Activated T-helper 17 cell treated with anti-CD3 and anti-CD28 coated beads, Interleukin-2, amount 50 U/mL, for 72 hours (primary cell): ENCODE measurements at regions not wholly inside any gene's neighbourhood (a gene's known extent, or its start where the extent isn't known, plus 50 kb on each side); places are given as distances from the start of the nearest gene placed in this dataset.
A peak's percentile ranks its signal among the peaks of the same experiment; 100 is the strongest.
"Not testable (repeated sequence)": the region's sequence is repeated elsewhere in the genome, so short reads cannot be mapped to it uniquely, and the experiment has no call there.

ENCODE experiments used
- ATAC-seq: fragments of 150-1000 bp; cut with Tn5 transposase; replicated peaks from 2 replicates; pipeline ENCODE4 v1.10.0; 2021; ENCODE audit warnings: mild to moderate bottlenecking, moderate library complexity
- H3K27ac Mint-ChIP-seq: one replicate; pipeline ENCODE4 v1.8.0; 2022; ENCODE audit warnings: mixed read lengths
- H3K27me3 Mint-ChIP-seq: one replicate; pipeline ENCODE4 v1.8.0; 2022; ENCODE audit warnings: mixed read lengths
- H3K36me3 Mint-ChIP-seq: one replicate; pipeline ENCODE4 v1.8.0; 2022; ENCODE audit warnings: low read depth, mild to moderate bottlenecking, mixed read lengths
- H3K4me1 Mint-ChIP-seq: one replicate; pipeline ENCODE4 v1.8.0; 2022; ENCODE audit warnings: mixed read lengths
- H3K4me3 Mint-ChIP-seq: one replicate; pipeline ENCODE4 v1.8.0; 2022; ENCODE audit warnings: mild to moderate bottlenecking, mixed read lengths
- H3K9me3 Mint-ChIP-seq: one replicate; pipeline ENCODE4 v1.8.0; 2022; ENCODE audit warnings: mixed read lengths

DNA sequence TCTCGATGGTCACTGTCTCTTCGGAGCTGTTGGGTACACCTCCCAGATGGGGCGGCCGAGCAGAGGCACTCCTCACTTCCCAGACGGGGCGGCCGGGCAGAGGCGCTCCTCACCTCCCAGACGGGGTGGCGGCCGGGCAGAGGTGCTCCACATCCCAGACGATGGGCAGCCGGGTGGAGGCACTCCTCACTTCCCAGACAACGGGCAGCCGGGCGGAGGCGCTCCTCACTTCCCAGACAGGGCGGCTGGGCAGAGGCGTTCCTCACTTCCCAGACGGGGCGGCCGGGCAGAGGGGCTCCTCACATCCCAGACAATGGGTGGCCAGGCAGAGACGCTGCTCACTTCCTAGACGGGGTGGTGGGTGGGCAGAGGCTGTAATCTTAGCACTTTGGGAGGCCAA is 112.6 kb upstream of the EGR2 start:
- H3K4me3 Mint-ChIP-seq, ATAC-seq, H3K4me1 Mint-ChIP-seq, H3K36me3 Mint-ChIP-seq, H3K9me3 Mint-ChIP-seq, H3K27ac Mint-ChIP-seq: not testable (repeated sequence)
- peaks cover 13% of the 10 kb centered on the region for H3K27me3 Mint-ChIP-seq

DNA sequence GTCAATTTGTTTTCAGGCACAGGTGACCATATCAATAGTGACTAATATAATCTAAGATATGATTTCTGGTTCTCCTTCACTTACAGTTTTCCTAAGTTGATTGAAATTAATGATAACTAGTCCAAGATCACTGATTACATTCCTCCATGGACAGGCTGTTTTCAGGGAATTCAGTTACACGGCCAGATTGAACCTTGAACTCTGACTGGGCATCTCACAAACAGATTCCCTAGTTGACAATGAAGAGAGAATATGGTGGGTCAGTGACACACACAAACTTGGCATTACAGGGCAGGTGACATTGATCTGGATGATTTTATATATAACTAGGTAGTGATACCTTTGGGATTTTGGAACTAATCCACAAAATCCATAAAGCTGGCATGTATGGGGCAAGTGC is 110.2 kb upstream of the EGR2 start:
- ATAC-seq = no peak
- Mint-ChIP-seq H3K36me3 (no peaks in the 10 kb centered on the region), H3K4me1 (no peaks in the 10 kb centered on the region), H3K27me3 (peaks cover 14% of the 10 kb centered on the region), H3K27ac (no peak overlapping the region), H3K4me3 (no peak overlapping the region), H3K9me3 (no peaks in the 10 kb centered on the region)

DNA sequence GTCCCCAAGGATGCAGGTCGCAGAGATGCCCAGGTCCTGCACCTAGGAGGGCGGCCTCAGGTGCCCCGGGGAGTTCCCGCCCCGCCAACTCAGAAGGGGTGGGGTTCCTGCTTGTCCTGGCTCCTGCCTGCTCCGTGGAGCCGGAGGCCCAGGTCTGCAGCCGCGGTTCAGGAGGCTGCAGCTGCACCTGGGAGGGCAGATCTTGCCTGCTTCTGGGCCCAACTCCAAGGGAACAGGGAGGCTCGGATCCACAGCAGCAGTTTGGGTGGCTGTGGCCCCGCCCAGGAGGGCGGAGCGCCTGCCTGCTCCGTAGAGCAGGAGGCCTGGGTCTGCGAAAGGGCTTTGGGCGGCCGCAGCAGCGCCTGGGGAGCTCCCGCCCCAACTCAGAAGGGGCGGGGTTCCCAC is 108.2 kb upstream of the EGR2 start:
- Mint-ChIP-seq H3K27ac (no peak overlapping the region), H3K36me3 (no peaks in the 10 kb centered on the region), H3K4me1 (no peaks in the 10 kb centered on the region), H3K27me3 (peaks cover 18% of the 10 kb centered on the region), H3K9me3 (no peaks in the 10 kb centered on the region), H3K4me3 (no peak overlapping the region)
- no peak for ATAC-seq

DNA sequence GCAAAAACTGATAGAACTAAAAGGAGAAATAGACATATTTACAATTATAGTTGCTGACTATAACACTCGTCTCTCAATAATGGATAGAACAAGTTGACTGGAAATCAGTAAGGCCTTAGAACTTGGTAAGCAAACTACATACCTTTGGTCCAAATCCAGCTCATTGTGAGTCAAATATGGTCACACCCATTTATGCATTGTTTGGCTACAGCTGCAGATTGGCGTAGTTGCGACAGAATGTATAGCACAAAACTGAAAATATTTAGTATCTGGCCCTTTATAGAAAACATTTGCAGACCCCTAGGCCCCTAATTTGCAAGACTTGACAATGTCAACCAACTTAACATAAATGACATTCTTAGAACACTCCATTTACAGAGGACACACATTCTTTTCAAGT is 103.6 kb upstream of the EGR2 start:
- no peak for ATAC-seq
- no peaks in the 10 kb centered on the region for H3K36me3 Mint-ChIP-seq
- H3K9me3 Mint-ChIP-seq = no peaks in the 10 kb centered on the region
- no peak overlapping the region for H3K4me3 Mint-ChIP-seq
- H3K27me3 Mint-ChIP-seq = peaks cover 18% of the 10 kb centered on the region
- peaks cover 5% of the 10 kb centered on the region for H3K4me1 Mint-ChIP-seq
- no peak overlapping the region for H3K27ac Mint-ChIP-seq

DNA sequence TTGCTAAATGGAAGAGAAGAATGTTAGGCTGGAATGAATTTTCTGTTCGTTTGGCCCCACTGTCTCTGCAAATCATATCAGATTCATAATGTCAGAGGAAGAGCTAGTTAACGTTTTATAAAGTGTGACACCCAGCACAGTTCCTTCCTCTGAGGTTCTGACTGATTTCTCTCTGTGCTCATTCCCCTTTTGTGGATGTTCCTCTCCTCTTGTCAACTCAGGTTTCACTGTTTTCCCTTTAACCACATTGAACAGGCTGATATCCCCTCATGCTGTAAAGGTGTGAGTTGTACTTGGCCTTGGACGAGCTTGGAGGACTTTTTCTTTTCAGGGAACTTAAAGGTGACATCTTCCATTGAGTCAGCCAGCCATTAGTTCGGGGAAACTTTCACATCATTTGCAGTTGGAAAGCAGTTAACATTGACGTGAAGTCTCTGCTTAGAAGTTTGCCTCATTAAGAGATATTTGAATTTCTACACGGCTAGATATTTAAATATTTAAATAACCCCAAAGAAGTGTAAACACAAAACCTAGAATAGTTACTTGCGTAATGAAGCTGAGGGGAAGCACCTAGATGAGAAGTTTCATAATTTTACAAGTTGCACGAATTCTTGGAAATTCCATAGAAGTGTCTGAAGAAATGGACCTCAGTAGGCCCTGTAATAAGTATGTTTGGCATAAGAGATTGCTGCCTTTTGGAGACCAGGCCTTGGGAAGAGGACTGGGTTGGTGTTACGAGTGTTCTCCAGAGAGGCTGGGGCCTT is 101.5 kb upstream of the EGR2 start:
- Mint-ChIP-seq H3K4me3 (peak overlapping the region; percentile 8), H3K4me1 (peaks cover 5% of the 10 kb centered on the region), H3K9me3 (no peaks in the 10 kb centered on the region), H3K27ac (no peak overlapping the region), H3K36me3 (no peaks in the 10 kb centered on the region), H3K27me3 (peaks cover 29% of the 10 kb centered on the region)
- peak; percentile 79 for ATAC-seq

DNA sequence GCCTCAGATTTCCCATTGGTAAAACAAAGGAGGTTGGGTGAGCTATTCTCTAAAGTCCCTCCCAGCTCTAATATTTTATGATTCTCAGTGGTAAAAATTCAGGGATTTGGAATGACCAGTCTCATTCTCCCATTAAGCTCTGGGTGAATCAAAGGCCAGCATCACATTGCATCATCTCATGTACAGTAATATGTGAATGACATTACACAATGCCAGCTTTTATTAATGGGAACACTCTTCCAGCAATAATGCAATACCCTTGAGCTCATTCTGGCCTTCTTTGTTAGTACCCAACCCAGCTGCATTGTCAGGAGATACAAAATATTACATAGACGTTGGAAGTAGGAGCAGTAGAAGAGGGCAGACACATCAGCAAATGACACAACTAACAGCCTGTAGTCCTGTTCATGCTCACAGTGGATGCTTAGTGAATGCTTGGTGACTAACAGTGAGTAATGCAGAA is 100.0 kb upstream of the EGR2 start:
- H3K36me3 Mint-ChIP-seq = no peaks in the 10 kb centered on the region
- no peak overlapping the region for H3K4me3 Mint-ChIP-seq
- no peak overlapping the region for H3K27ac Mint-ChIP-seq
- H3K4me1 Mint-ChIP-seq = peaks cover 5% of the 10 kb centered on the region
- H3K9me3 Mint-ChIP-seq = no peaks in the 10 kb centered on the region
- H3K27me3 Mint-ChIP-seq = peaks cover 27% of the 10 kb centered on the region
- ATAC-seq = peak; percentile 24

DNA sequence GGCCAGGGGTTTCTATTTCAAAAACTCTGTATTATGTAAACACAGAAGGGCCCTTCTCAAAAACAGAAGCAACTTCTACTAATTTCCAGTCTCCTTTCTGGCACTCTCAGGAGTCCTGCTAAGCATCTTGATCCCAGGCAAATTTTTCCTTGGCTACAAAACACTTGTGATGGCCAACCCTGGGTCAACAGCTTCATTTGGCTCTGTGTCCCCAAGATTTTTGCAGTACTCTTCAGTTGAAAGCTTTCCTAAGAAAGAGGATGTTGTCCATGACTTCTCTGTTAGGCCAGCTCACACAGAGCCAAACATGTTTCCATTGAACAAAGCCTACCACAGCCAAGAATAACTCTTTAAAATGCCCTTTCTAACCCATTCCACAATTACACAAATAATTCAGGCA is 99.0 kb upstream of the EGR2 start:
- no peak overlapping the region for H3K4me3 Mint-ChIP-seq

DNA sequence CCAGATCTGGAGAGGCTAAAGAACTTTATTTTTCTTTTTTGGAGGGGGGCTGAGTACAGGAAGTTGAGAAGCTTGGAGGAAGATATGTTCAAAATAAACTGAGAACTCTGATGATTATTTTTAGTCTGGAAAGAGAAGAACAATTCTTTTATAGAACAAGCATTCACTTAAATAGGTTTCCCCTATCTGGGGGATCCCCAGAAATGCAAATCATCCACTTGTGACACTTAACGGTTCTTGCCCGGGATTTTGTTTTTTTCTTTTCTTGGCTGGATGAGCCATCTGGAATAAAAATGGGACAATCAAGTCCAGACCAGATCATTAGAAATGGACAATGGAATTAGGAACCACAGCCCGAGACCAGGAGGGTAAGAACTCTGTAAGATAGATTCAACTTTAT is 95.9 kb upstream of the EGR2 start:
- Mint-ChIP-seq H3K4me1 (no peaks in the 10 kb centered on the region), H3K27ac (no peak overlapping the region), H3K36me3 (no peaks in the 10 kb centered on the region), H3K9me3 (no peaks in the 10 kb centered on the region), H3K4me3 (no peak overlapping the region), H3K27me3 (peaks cover 20% of the 10 kb centered on the region)
- no peak for ATAC-seq

More for the DNA sequence above, 99.0 kb upstream of the EGR2 start:
- peaks cover 5% of the 10 kb centered on the region for H3K4me1 Mint-ChIP-seq
- H3K36me3 Mint-ChIP-seq = no peaks in the 10 kb centered on the region
- H3K27me3 Mint-ChIP-seq = peaks cover 27% of the 10 kb centered on the region
- no peak for ATAC-seq
- no peak overlapping the region for H3K27ac Mint-ChIP-seq
- H3K9me3 Mint-ChIP-seq = no peaks in the 10 kb centered on the region

DNA sequence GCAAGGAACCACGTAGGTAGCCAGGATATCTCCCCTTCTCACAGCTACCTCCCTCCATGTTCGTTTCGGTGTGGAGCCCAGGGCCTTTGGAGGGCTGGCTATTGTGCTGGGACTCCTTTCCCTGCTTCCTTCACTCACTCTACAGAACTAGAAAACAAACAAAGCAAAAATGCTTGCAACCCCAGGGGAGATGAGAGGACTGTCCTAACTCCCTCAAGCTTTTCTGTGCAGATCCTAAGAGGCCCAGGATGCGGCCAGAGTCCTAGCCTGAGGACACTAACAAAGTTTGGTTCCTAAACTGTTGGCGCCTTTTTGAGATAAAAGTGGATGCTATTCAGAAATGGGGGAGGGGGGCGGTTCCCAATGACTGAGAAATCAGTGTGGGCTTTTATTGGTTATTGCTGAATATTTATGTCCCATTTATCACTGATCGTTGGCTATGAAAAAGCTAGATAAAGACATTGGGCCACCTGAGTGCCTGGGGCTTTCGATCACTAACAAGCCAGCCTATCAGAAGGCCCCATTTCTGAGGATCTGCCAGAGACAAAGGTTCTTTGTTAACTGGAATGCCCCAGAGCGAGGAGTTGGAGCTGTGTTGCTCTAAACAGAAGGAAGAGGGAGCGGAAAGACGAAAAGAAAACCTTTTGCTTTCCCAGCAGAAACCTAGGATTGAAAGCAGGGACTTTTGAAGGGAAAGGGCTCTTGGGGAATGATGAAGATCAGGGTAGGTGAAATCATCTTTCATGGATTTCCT is 95.2 kb upstream of the EGR2 start:
- ATAC-seq = no peak
- Mint-ChIP-seq H3K9me3 (no peaks in the 10 kb centered on the region), H3K27me3 (peaks cover 16% of the 10 kb centered on the region), H3K4me3 (no peak overlapping the region), H3K27ac (no peak overlapping the region), H3K4me1 (no peaks in the 10 kb centered on the region), H3K36me3 (no peaks in the 10 kb centered on the region)

DNA sequence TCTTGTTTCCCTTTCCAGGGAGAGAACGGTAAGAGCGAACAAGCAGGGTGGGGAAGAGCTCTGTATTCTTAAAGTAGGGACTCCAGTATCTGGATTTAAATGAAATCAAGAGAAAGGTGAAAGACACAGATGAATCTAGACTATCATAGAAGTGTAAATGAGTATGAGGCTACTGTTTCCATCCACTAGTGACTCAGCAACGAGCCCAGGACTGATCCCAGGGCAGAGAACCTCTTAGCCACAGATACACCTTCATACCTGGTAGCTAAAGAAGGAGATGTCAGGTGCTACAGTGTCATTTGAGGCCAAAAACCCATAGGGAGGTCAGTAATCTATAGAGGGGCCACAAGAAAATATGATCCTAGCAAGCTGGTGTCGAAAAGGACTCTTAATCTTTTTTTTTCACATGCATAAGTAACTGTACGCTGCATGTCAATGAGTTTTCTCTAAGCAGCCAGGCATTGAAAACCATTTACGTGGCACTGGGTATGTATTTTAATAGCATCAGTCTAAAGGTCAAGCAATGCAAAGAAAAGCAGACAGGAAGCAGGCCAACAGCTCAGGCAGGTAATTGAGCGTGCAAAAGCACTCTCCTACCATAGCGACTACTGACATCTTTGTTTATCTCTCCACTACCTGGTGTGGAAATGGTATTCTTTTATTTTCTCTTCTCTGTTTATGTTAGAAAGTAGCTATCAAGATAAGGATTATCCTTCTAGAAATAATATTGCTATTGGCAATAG is 91.5 kb upstream of the EGR2 start:
- no peaks in the 10 kb centered on the region for H3K36me3 Mint-ChIP-seq
- H3K9me3 Mint-ChIP-seq = peaks cover 6% of the 10 kb centered on the region

DNA sequence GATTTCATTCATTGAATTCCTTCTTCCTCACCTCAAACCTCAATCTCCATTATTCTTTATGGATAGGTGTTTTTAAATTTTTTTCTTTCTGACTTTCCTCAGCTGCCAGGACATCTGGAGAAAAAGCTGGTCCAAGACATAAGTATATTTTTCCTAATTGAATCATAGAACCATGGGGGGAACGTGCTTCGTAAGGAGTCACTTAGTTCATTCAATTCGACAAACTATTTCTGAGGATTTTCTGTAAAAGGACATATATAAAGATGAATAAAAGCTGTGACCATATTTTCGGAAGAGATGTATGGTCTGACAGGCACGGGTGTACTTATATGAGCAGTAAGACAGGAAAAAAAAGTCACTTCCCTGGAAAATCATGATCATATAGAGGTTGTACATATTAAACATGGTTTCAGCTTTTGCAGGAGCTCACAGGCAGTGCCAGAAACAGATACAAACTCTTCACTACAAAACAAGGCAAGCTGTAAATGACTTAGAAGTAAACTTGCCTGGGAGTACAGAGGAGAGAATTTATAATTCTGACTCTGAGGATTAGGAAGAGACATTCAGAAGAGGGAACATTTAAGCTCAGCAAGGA is 88.2 kb upstream of the EGR2 start:
- Mint-ChIP-seq H3K4me3 (no peak overlapping the region), H3K27ac (no peak overlapping the region), H3K9me3 (peaks cover 6% of the 10 kb centered on the region), H3K4me1 (no peaks in the 10 kb centered on the region), H3K27me3 (peaks cover 13% of the 10 kb centered on the region), H3K36me3 (no peaks in the 10 kb centered on the region)
- ATAC-seq = no peak

More for the DNA sequence above, 91.5 kb upstream of the EGR2 start:
- Mint-ChIP-seq H3K4me3 (no peak overlapping the region), H3K27me3 (peaks cover 13% of the 10 kb centered on the region), H3K27ac (no peak overlapping the region), H3K4me1 (no peaks in the 10 kb centered on the region)
- no peak for ATAC-seq

DNA sequence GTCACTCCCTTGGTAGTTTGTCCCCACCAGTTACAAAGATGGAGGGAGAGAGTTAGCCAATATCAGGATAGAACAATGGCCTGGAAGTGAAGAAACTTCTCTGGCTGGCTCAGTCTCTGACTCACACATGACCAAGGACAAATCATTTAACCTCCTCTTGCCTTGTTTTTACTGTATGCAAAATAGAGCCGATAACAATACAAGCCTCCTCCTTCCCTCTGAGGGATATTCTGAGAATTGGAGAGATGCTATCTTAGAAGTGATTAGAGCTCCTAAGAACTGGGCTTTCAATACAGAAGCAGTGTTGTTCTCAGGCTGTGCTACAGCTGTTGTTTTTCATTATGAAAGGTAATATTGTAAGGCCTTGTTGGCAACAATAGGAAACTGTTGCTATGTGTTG is 87.7 kb upstream of the EGR2 start:
- Mint-ChIP-seq H3K27me3 (peaks cover 13% of the 10 kb centered on the region), H3K36me3 (no peaks in the 10 kb centered on the region), H3K4me1 (no peaks in the 10 kb centered on the region), H3K9me3 (peaks cover 6% of the 10 kb centered on the region), H3K27ac (no peak overlapping the region), H3K4me3 (no peak overlapping the region)
- peak; percentile 81 for ATAC-seq

DNA sequence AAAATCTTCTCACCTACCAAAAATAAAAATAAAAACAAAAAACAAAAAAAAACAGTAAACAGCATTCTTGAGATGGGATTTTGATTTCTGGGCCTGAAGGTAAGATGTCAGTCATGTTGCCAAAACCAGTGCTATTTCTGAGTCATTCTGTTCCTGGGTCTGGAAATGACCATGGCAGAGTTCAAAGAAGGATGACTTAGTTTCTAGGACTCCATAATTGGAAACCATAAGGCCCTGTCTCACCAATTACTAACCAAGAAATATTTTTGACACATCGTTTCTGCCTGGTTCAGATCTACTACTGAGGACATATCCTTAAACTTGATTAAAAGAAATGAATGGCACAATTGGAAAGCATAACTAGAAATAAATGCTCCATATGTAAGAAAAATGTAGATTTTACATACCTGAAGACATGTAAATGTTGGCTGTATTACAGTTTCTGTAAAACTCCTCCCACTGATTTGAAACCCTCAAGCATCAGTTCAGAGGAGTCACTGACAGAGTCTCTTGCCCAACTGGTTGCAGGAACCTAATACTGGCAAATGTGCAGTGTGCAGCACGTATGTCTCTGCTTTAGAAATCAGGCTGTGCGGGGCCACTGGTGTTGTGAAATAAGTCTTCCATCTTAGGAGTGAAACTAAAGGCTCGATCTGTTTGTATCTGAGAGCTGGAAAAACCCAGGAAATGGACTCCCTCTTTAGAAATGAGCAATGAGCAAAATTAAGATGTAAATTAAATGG is 84.8 kb upstream of the EGR2 start:
- Mint-ChIP-seq H3K36me3 (no peaks in the 10 kb centered on the region), H3K9me3 (peaks cover 6% of the 10 kb centered on the region), H3K4me1 (no peaks in the 10 kb centered on the region), H3K4me3 (no peak overlapping the region), H3K27me3 (peaks cover 16% of the 10 kb centered on the region), H3K27ac (no peak overlapping the region)
- ATAC-seq = peak; percentile 74

DNA sequence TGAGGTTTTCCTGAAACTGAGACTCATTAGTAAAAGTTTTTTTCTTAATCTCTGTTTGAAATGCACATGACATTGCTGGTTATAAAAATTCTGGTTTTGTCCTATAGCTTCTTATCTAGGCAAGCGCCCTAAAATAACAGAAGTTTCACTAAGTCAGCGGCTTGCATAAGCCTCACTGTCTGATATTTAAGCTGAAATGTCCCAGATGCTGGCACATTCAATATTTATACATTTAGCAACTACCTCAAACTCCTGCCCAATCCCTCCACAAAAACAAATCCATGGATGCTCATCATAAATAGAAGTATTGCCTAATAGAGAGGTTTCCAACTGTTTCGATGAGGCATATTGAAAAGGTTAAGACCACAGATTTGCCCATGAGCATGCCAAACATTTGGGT is 83.1 kb upstream of the EGR2 start:
- no peaks in the 10 kb centered on the region for H3K4me1 Mint-ChIP-seq
- no peak overlapping the region for H3K27ac Mint-ChIP-seq
- no peak for ATAC-seq
- no peaks in the 10 kb centered on the region for H3K36me3 Mint-ChIP-seq
- H3K4me3 Mint-ChIP-seq = no peak overlapping the region
- H3K27me3 Mint-ChIP-seq = peaks cover 3% of the 10 kb centered on the region
- no peaks in the 10 kb centered on the region for H3K9me3 Mint-ChIP-seq
